Esophagus squamous epithelium (tissue), 5 donors: ENCODE measurements at regions not wholly inside any gene's neighbourhood (a gene's known extent, or its start where the extent isn't known, plus 50 kb on each side); places are given as distances from the start of the nearest gene placed in this dataset.

Experiments
- DNase-seq: peaks from one replicate; lab custom pipeline; 2025; lab: John Stamatoyannopoulos, UW
- H3K27ac ChIP-seq, 4 donors: fragments of 200-600 bp; sonication (generic); one replicate each; pipeline ENCODE4 v1.5.1; 2016 to 2019; ENCODE audit warnings: mild to moderate bottlenecking in 1 of 4
- H3K27me3 ChIP-seq, 4 donors: fragments of 200-600 bp; sonication (generic); 1 replicate in 3 of 4; 2 replicates in 1 of 4; pipeline versions ENCODE4 v1.5.1 to v1.6.0; 2017 to 2021; ENCODE audit warnings: antibody characterized with exemption in 1 of 4
- H3K36me3 ChIP-seq, 3 donors: fragments of 200-600 bp; sonication (generic); one replicate each; pipeline ENCODE4 v1.5.1; 2016 to 2019
- H3K4me1 ChIP-seq, 3 donors: fragments of 200-600 bp; sonication (generic); one replicate each; pipeline ENCODE4 v1.5.1; 2017 to 2019
- H3K4me3 ChIP-seq, 4 donors: fragments of 200-600 bp; sonication (generic); 1 replicate in 3 of 4; 2 replicates in 1 of 4; pipeline ENCODE4 v1.5.1; 2016 to 2019; ENCODE audit warnings: mild to moderate bottlenecking in 2 of 4, moderate library complexity in 1 of 4
- H3K9me3 ChIP-seq, 3 donors: fragments of 200-600 bp; sonication (generic); one replicate each; pipeline ENCODE4 v1.5.1; 2016 to 2019
- CTCF ChIP-seq, 6 experiments: fragments of 450-650 bp in 4 of 6; fragments of 200-600 bp in 2 of 6; sonication (generic) in 2 of 6; IDR thresholded peaks; one replicate each; pipeline ENCODE4 v1.5.1; 2016 to 2019; ENCODE audit warnings: antibody characterized with exemption in 6 of 6, mild to moderate bottlenecking in 4 of 6, moderate library complexity in 4 of 6
- POLR2A ChIP-seq, 4 donors: fragments of 450-650 bp; IDR thresholded peaks; one replicate each; pipeline ENCODE4 v1.6.1; 2017; ENCODE audit warnings: antibody characterized with exemption in 4 of 4, mild to moderate bottlenecking in 4 of 4, moderate library complexity in 3 of 4
- WGBS, 2 donors: methylation state at CpG; one replicate each; pipeline ENCODE4 v1.1.5; 2018; 5-methylcytosine and 5-hydroxymethylcytosine counted together
- intact Hi-C: fragments of 100-400 bp; cut with DNase I; formaldehyde crosslinking; loops from one replicate; pipeline ENCODE4 v1.15.0; 2022
- donor health status: DM: yes; HTN: yes; CAD: no.

- intact Hi-C loops: no loop called here
- 68 to 84% methylated on average over 4 of the region's 4 CpGs for WGBS, 2 donors
Observed at GRCh38 chr5:168052686-168053085, 238.8 kb upstream of the WWC1 start.

GRCh38 chr5:168054091-168054490, 237.4 kb upstream of the WWC1 start:
- Histone ChIP-seq H3K4me3 (no peak overlapping the region), H3K4me1 (no peaks in the 10 kb centered on the region), H3K9me3 (no peaks in the 10 kb centered on the region), H3K36me3 (no peaks in the 10 kb centered on the region), H3K27ac (no peak overlapping the region), H3K27me3 (no peaks in the 10 kb centered on the region)
- DNase-seq: no peak
- WGBS, 2 donors: 71 to 83% methylated on average over 2 of the region's 2 CpGs
- no peak for TF ChIP-seq CTCF (IDR thresholded peaks at IDR 0.05)
- TF ChIP-seq POLR2A (IDR thresholded peaks at IDR 0.05): no peak
- intact Hi-C loops: no loop called here

More at GRCh38 chr5:168052686-168053085, 238.8 kb upstream of the WWC1 start:
- H3K4me1 ChIP-seq: peaks cover 0 to 2% (median 0%) of the 10 kb centered on the region in 3 donors
- no peaks in the 10 kb centered on the region for H3K9me3 ChIP-seq
- no peaks in the 10 kb centered on the region for H3K27me3 ChIP-seq
- H3K27ac ChIP-seq: no peak overlapping the region
- no peak for DNase-seq
- no peaks in the 10 kb centered on the region for H3K36me3 ChIP-seq
- TF ChIP-seq CTCF (IDR thresholded peaks at IDR 0.05) (no peak), POLR2A (IDR thresholded peaks at IDR 0.05) (no peak)
- no peak overlapping the region for H3K4me3 ChIP-seq

GRCh38 chr5:168055141-168055683, 236.2 kb upstream of the WWC1 start:
- H3K27ac ChIP-seq: no peak overlapping the region
- H3K4me1 ChIP-seq: no peaks in the 10 kb centered on the region
- H3K27me3 ChIP-seq: no peaks in the 10 kb centered on the region
- no peaks in the 10 kb centered on the region for H3K36me3 ChIP-seq
- intact Hi-C loops: no loop called here
- H3K9me3 ChIP-seq: no peaks in the 10 kb centered on the region
- H3K4me3 ChIP-seq: no peak overlapping the region
- TF ChIP-seq CTCF (IDR thresholded peaks at IDR 0.05) (no peak), POLR2A (IDR thresholded peaks at IDR 0.05) (no peak)
- no peak for DNase-seq
- 69% methylated on average over 3 of the region's 3 CpGs for WGBS, 2 donors

DNA sequence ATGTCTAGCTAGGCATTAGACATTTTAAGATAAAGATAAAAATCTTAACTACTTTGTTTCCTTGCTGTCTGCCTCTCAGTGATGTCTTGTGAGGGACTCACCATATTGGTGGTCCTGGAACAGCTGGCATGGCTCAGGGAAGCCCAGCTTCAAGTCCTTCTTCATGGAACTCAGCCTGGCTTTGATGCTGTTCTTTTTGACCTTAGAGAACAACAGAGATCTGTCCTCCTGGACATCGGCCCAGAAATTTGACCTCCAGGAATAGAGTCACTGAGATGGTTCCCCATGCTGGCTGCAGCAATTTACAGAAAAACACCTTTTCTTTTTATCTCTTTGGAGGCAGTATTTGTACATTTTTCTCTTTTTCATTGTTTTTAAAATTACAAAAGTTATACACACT, 235.5 kb upstream of the WWC1 start:
- no peaks in the 10 kb centered on the region for H3K4me1 ChIP-seq
- no peak for DNase-seq
- H3K9me3 ChIP-seq: no peaks in the 10 kb centered on the region
- intact Hi-C loops: no loop called here
- no peak for TF ChIP-seq CTCF (IDR thresholded peaks at IDR 0.05)
- no peaks in the 10 kb centered on the region for H3K27me3 ChIP-seq
- H3K27ac ChIP-seq: no peak overlapping the region
- WGBS, 2 donors: 63 to 67% methylated on average over 1 of the region's 1 CpG
- H3K4me3 ChIP-seq: no peak overlapping the region
- H3K36me3 ChIP-seq: no peaks in the 10 kb centered on the region

GRCh38 chr5:168056499-168057182, 234.8 kb upstream of the WWC1 start:
- Histone ChIP-seq H3K27me3 (no peaks in the 10 kb centered on the region), H3K27ac (no peak overlapping the region), H3K4me3 (no peak overlapping the region), H3K36me3 (no peaks in the 10 kb centered on the region), H3K9me3 (no peaks in the 10 kb centered on the region), H3K4me1 (no peaks in the 10 kb centered on the region)
- DNase-seq: no peak
- WGBS, 2 donors: 81 to 88% methylated on average over 1 of the region's 1 CpG
- no peak for TF ChIP-seq CTCF (IDR thresholded peaks at IDR 0.05)
- no peak for TF ChIP-seq POLR2A (IDR thresholded peaks at IDR 0.05)
- intact Hi-C loops: no loop called here
